OCI-LY3 (cell line): ENCODE measurements at regions not wholly inside any gene's neighbourhood (a gene's known extent, or its start where the extent isn't known, plus 50 kb on each side); places are given as distances from the start of the nearest gene placed in this dataset.

Source experiments
- H2AFZ ChIP-seq: fragments of 200-600, 300-600 bp; shearing (Covaris generic); 2 replicates; pipeline ENCODE4 v1.6.0; 2014; ENCODE audit warnings: antibody characterized with exemption, low read depth, low read length
- H3K27ac ChIP-seq: fragments of 200-600, 300-600 bp; sonication (generic); 2 replicates; pipeline ENCODE4 v1.5.1; 2014; ENCODE audit warnings: mild to moderate bottlenecking, low read length, moderate library complexity, mixed read lengths
- H3K27me3 ChIP-seq: fragments of 200-600, 300-600 bp; sonication (generic); 2 replicates; pipeline ENCODE4 v1.6.1; 2014; ENCODE audit warnings: low read depth, low read length, mixed read lengths
- H3K36me3 ChIP-seq: fragments of 200-600, 300-600 bp; sonication (generic); replicated peaks from 2 replicates; pipeline ENCODE3; 2014; ENCODE audit warnings: low read depth, low read length, mixed read lengths
- H3K4me1 ChIP-seq: fragments of 300-600, 200-600 bp; sonication (generic); 2 replicates; pipeline ENCODE4 v1.6.1; 2014; ENCODE audit warnings: low read length, mixed read lengths
- H3K4me2 ChIP-seq: fragments of 200-600, 300-600 bp; sonication (generic); 2 replicates; pipeline ENCODE4 v1.6.1; 2014; ENCODE audit warnings: low read length, mixed read lengths
- H3K4me3 ChIP-seq: fragments of 300-600, 200-600 bp; sonication (generic); 2 replicates; pipeline ENCODE4 v1.5.1; 2014; ENCODE audit warnings: antibody characterized with exemption, mild to moderate bottlenecking, low read length, moderate library complexity
- H3K79me2 ChIP-seq: fragments of 300-600, 200-600 bp; shearing (Covaris generic); 2 replicates; pipeline ENCODE4 v1.6.1; 2014; ENCODE audit warnings: mild to moderate bottlenecking, low read length, mixed read lengths
- H3K9ac ChIP-seq: fragments of 300-600, 200-600 bp; shearing (Covaris generic); 2 replicates; pipeline ENCODE4 v1.6.0; 2014; ENCODE audit warnings: mild to moderate bottlenecking, low read length, moderate library complexity
- H3K9me3 ChIP-seq: fragments of 200-600, 300-600 bp; shearing (Covaris generic); 2 replicates; pipeline ENCODE4 v1.6.1; 2014; ENCODE audit warnings: low read length, mixed read lengths; ENCODE audit not compliant: insufficient read depth
- H4K20me1 ChIP-seq: fragments of 200-600, 300-600 bp; sonication (generic); 2 replicates; pipeline ENCODE4 v1.6.1; 2016; ENCODE audit warnings: low read length, mixed read lengths; ENCODE audit not compliant: insufficient read depth
- CTCF ChIP-seq: fragments of 200-600, 300-600 bp; sonication (generic); IDR thresholded peaks from 2 replicates; pipeline ENCODE4 v1.5.1; 2014; ENCODE audit warnings: antibody characterized with exemption, low read length, low read depth
- EZH2phosphoT487 ChIP-seq: fragments of 200-600 bp; shearing (Covaris generic); IDR thresholded peaks from 2 replicates; pipeline ENCODE4 v1.6.1; 2018; ENCODE audit warnings: antibody characterized with exemption, mixed run types, low read depth

- Histone ChIP-seq H3K27me3 (no peaks in the 10 kb centered on the region), H3K9ac (no peak overlapping the region), H3K4me3 (no peak overlapping the region), H3K4me1 (no peaks in the 10 kb centered on the region), H3K79me2 (no peaks in the 10 kb centered on the region), H2AFZ (no peak overlapping the region), H3K27ac (no peak overlapping the region), H3K36me3 (no peaks in the 10 kb centered on the region), H3K4me2 (no peak overlapping the region), H4K20me1 (no peaks in the 10 kb centered on the region), H3K9me3 (no peaks in the 10 kb centered on the region)
- no peak for TF ChIP-seq EZH2phosphoT487
- no peak for TF ChIP-seq CTCF
Observed at GRCh38 chr1:96997717-96998116, 276.1 kb downstream of the PTBP2 start.

GRCh38 chr1:96998466-96998865 lies 276.9 kb downstream of the PTBP2 start:
- Histone ChIP-seq H3K9ac (no peak overlapping the region), H3K4me1 (no peaks in the 10 kb centered on the region), H3K9me3 (no peaks in the 10 kb centered on the region), H2AFZ (no peak overlapping the region), H3K4me3 (no peak overlapping the region), H3K27me3 (no peaks in the 10 kb centered on the region), H4K20me1 (no peaks in the 10 kb centered on the region), H3K36me3 (no peaks in the 10 kb centered on the region), H3K4me2 (no peak overlapping the region), H3K79me2 (no peaks in the 10 kb centered on the region), H3K27ac (no peak overlapping the region)
- no peak for TF ChIP-seq EZH2phosphoT487
- TF ChIP-seq CTCF, result no peak

DNA sequence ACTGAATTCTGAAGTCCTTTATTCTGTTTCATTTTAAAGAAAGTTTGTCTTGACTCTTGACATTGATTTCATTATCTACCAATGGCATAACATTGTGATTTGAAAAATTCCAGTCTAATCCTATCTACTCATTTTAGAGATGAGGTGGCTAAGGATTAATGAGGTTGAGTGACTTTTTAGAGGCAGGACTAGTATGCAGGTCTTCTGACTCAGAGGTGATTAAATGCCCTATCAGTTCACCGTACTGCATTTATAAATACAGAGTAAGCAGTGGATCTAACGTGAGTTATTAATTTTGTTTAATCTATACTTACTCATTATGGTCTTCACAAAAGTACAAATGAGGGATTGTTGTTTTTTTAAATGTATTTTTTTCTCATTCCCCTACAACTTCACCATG lies 277.6 kb downstream of the PTBP2 start:
- no peaks in the 10 kb centered on the region for H3K4me1 ChIP-seq
- no peaks in the 10 kb centered on the region for H3K36me3 ChIP-seq
- no peak overlapping the region for H3K4me2 ChIP-seq
- H2AFZ ChIP-seq, result no peak overlapping the region
- no peak overlapping the region for H3K4me3 ChIP-seq
- no peaks in the 10 kb centered on the region for H4K20me1 ChIP-seq
- H3K9me3 ChIP-seq, result no peaks in the 10 kb centered on the region
- no peaks in the 10 kb centered on the region for H3K79me2 ChIP-seq
- no peak for TF ChIP-seq CTCF
- no peak for TF ChIP-seq EZH2phosphoT487
- H3K9ac ChIP-seq, result no peak overlapping the region
- H3K27ac ChIP-seq, result no peak overlapping the region
- no peaks in the 10 kb centered on the region for H3K27me3 ChIP-seq

GRCh38 chr1:97004054-97004453 lies 282.5 kb downstream of the PTBP2 start:
- no peak overlapping the region for H3K4me3 ChIP-seq

More at GRCh38 chr1:97004054-97004453, 282.5 kb downstream of the PTBP2 start:
- Histone ChIP-seq H3K79me2 (no peaks in the 10 kb centered on the region), H2AFZ (no peak overlapping the region), H4K20me1 (no peaks in the 10 kb centered on the region), H3K9ac (no peak overlapping the region), H3K4me2 (no peak overlapping the region), H3K4me1 (no peaks in the 10 kb centered on the region), H3K27me3 (no peaks in the 10 kb centered on the region), H3K36me3 (no peaks in the 10 kb centered on the region), H3K9me3 (no peaks in the 10 kb centered on the region), H3K27ac (no peak overlapping the region)
- TF ChIP-seq CTCF, result no peak
- no peak for TF ChIP-seq EZH2phosphoT487
